Epithelial cell of esophagus (primary cell): ENCODE measurements at regions not wholly inside any gene's neighbourhood (a gene's known extent, or its start where the extent isn't known, plus 50 kb on each side); places are given as distances from the start of the nearest gene placed in this dataset.

ENCODE experiments used
- DNase-seq: peaks from one replicate; pipeline ENCODE4 v3.0.0; 2010; ENCODE audit warnings: low read depth
- H3K4me3 ChIP-seq: 2 replicates; pipeline ENCODE4 v1.5.1; 2011; ENCODE audit warnings: mild to moderate bottlenecking, low read length, control low read depth
- TF ChIP-seq, protein P1 (sequence below): IDR thresholded peaks from 2 replicates; pipeline ENCODE4 v1.5.1; 2011; ENCODE audit warnings: low read depth, mild to moderate bottlenecking, low read length, control low read depth, inconsistent platforms; ENCODE audit not compliant: insufficient read depth; ENCODE audit errors: missing control alignments

DNA sequence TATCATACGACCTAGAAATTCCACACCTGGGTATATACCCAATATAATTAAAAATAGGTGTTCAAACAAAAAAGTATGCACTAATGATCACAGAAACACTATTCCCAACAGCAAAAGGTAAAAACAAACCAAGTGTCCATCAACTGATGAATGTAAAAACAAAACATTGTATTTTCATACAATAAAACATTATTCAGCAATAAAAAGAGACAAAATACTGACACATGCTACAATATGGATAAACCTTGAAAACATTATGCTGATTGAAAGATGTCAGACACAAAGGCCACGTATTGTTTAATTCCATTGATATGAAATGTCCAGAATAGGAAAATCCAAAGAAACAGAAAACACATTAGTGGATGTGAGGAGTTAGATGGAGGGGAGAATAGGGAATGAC is 71.0 kb downstream of the RPL22L1 start:
- no peak overlapping the region for H3K4me3 ChIP-seq
- TF ChIP-seq, protein P1, sequence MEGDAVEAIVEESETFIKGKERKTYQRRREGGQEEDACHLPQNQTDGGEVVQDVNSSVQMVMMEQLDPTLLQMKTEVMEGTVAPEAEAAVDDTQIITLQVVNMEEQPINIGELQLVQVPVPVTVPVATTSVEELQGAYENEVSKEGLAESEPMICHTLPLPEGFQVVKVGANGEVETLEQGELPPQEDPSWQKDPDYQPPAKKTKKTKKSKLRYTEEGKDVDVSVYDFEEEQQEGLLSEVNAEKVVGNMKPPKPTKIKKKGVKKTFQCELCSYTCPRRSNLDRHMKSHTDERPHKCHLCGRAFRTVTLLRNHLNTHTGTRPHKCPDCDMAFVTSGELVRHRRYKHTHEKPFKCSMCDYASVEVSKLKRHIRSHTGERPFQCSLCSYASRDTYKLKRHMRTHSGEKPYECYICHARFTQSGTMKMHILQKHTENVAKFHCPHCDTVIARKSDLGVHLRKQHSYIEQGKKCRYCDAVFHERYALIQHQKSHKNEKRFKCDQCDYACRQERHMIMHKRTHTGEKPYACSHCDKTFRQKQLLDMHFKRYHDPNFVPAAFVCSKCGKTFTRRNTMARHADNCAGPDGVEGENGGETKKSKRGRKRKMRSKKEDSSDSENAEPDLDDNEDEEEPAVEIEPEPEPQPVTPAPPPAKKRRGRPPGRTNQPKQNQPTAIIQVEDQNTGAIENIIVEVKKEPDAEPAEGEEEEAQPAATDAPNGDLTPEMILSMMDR = no peak
- no peak for DNase-seq

DNA sequence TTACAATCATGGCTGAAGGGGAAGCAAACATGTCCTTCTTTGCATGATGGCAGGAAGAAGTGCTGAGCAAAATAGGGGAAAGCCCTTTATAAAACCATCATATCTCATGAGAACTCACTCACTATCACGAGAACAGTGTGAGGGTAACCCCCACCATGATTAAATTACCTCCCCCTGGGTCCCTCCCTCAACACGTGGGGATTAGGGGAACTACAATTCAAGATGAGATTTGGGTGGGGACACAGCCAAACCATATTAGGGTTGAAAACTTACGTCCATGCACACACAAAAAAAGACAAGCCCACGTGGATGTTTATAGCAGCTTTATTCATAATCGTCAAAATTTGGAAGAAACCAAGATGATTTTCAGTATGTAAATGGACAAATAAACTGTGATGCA is 72.3 kb downstream of the RPL22L1 start:
- TF ChIP-seq, protein P1 = no peak
- no peak for DNase-seq

DNA sequence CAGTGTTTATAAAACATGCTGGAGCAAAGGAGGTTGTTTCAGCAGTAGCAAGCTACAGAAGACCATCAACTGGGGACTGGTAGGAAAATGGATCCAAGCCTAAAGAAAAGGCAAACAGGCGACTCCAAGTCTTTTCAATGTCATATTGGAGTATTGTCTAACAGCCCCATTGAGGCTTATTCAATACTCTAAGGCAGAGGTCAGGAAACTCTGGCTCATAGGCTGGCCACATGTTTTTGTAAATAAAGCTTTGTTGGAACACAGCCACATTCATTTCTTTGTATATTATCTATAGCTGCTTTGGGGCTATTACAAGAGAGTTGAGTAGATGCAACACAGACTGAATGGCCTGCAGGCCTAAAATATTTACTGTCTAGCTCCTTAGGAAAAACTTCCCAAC is 77.5 kb downstream of the RPL22L1 start:
- no peak overlapping the region for H3K4me3 ChIP-seq
- TF ChIP-seq, protein P1 = no peak
- no peak for DNase-seq

More for the DNA sequence above, 72.3 kb downstream of the RPL22L1 start:
- H3K4me3 ChIP-seq = no peak overlapping the region

DNA sequence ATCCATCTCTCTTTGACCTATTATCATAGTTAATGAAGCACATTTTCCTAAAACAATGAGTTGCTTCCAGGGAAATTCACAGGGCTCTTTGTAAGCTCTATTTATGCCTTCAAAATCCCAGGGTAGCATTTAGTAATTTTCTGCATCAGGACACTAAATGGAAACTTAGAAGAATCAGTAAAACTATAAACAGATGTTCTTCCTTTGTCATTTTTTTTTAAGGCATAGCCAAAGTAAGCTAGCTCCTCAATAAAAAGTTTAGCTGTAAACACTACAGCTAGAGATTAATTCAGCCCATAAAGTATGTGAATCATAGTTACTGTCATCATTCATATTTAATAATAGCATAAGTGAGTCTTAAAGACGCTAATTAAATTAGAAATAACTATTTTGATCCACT is 79.3 kb downstream of the RPL22L1 start:
- TF ChIP-seq, protein P1 = no peak
- no peak for DNase-seq
- no peak overlapping the region for H3K4me3 ChIP-seq

DNA sequence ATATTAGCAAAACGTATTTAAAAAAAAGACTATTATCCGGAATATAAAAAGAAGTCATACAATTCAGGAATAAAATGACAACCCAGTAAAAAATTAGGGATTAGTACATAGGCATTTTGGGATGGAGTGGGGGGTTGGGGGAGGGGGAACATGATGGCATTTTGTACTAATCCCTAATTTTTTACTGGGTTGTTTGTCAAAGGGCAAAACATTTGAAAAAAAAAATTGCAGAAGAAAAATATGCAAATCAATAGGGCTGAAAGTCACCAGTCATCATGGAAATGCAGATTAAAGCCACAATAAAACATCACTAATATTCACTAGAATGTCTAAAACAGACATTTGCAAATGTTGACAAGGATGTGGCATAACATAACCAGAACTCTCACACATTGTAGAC is 82.5 kb downstream of the RPL22L1 start:
- no peak for DNase-seq
- TF ChIP-seq, protein P1 = no peak
- H3K4me3 ChIP-seq = no peak overlapping the region

DNA sequence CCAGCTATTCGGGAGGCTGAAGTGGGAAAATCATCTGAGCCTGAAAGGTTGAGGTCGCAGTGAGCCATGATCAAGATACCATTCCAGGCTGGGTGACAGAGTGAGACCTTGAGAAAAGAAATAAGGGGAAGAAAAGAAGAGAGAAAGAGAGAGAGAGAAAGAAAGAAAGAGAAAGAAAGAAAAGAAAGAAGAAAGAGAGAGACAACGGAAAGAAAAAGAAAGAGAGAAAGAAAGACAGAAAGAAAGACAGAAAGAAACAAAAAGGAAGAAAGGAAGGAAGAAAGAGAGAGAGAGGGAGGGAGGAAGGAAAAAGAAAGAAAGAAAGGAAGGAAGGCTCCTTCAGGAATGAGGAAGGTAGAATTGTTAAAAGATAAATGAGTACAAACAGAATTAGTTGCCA is 84.5 kb downstream of the RPL22L1 start:
- TF ChIP-seq, protein P1 = no peak
- DNase-seq = no peak
- no peak overlapping the region for H3K4me3 ChIP-seq

DNA sequence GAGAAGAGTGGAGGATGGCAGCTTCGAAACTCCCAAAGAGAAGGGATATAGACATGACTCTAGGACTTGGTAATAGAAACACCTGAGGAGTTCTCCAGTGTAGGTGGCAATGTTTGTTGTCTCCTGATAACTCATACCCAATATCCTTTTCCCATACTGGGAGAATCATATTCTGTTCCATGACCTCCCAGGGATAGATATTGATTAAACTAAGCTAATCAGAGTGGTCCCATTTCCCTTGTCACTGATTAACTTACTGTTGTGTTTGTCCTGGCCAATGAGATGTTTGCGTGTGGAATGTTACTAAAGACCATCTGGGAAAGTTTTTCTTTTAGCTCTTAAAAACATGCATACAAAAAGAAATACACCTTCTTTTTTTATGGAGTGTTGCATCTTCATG is 85.6 kb downstream of the RPL22L1 start:
- TF ChIP-seq, protein P1 = no peak
- no peak for DNase-seq
- H3K4me3 ChIP-seq = no peak overlapping the region
